Neural progenitor cell (in vitro differentiated cells): ENCODE measurements at regions not wholly inside any gene's neighbourhood (a gene's known extent, or its start where the extent isn't known, plus 50 kb on each side); places are given as distances from the start of the nearest gene placed in this dataset.

Experiments used
- EZH2 ChIP-seq: fragments of 200-600 bp; sonication (generic); IDR thresholded peaks from 2 replicates; pipeline ENCODE4 v1.6.1; 2017; ENCODE audit warnings: antibody characterized with exemption, mild to moderate bottlenecking, moderate library complexity
- TF ChIP-seq, protein P1 (sequence below): fragments of 200-600 bp; sonication (generic); IDR thresholded peaks from 2 replicates; pipeline ENCODE4 v1.5.1; 2017; ENCODE audit warnings: antibody characterized with exemption, mild to moderate bottlenecking

DNA sequence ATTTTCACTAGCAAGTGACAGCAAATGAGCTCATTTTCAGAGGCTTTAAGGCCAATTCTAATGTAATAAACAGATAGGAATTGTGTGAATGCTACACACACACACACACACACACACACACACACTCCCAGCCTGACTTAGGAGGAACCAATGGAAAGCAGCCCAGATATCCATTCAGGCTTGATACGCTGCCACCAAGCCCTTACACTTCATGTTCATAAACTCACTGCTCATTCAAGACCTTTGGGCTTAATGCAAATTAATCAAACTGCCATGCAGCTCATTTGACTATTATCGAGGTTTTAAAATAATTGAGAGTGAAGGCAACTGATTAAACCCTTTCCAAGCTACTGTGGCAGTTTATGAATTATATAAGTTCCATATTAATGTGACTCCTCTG is 298.9 kb upstream of the NCKAP5 start:
- no peak for TF ChIP-seq EZH2
- TF ChIP-seq, protein P1, sequence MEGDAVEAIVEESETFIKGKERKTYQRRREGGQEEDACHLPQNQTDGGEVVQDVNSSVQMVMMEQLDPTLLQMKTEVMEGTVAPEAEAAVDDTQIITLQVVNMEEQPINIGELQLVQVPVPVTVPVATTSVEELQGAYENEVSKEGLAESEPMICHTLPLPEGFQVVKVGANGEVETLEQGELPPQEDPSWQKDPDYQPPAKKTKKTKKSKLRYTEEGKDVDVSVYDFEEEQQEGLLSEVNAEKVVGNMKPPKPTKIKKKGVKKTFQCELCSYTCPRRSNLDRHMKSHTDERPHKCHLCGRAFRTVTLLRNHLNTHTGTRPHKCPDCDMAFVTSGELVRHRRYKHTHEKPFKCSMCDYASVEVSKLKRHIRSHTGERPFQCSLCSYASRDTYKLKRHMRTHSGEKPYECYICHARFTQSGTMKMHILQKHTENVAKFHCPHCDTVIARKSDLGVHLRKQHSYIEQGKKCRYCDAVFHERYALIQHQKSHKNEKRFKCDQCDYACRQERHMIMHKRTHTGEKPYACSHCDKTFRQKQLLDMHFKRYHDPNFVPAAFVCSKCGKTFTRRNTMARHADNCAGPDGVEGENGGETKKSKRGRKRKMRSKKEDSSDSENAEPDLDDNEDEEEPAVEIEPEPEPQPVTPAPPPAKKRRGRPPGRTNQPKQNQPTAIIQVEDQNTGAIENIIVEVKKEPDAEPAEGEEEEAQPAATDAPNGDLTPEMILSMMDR: no peak
